Liver (tissue), 8 donors: ENCODE measurements at regions not wholly inside any gene's neighbourhood (a gene's known extent, or its start where the extent isn't known, plus 50 kb on each side); places are given as distances from the start of the nearest gene placed in this dataset.

ENCODE experiments used
- DNase-seq: peaks from one replicate; pipeline ENCODE4 v3.0.0-alpha.2; 2017; ENCODE audit warnings: low spot score
- H3K27ac ChIP-seq, 2 donors: one replicate each; pipeline ENCODE4 v1.7.0; 2013; ENCODE audit warnings: inconsistent platforms in 2 of 2, low read length in 2 of 2, control low read depth in 1 of 2, low read depth in 1 of 2, mild to moderate bottlenecking in 1 of 2
- H3K27me3 ChIP-seq, 4 donors: one replicate each; pipeline versions ENCODE4 v1.6.1 to v1.7.0; 2013; ENCODE audit warnings: low read length in 3 of 4, inconsistent platforms in 1 of 4, mild to moderate bottlenecking in 1 of 4, moderate library complexity in 1 of 4; ENCODE audit not compliant: control insufficient read depth in 4 of 4, insufficient read depth in 4 of 4
- H3K36me3 ChIP-seq, 4 donors: one replicate each; pipeline versions ENCODE4 v1.6.1 to v1.7.0; 2013; ENCODE audit warnings: low read length in 3 of 4, mild to moderate bottlenecking in 3 of 4, low read depth in 1 of 4, moderate library complexity in 1 of 4; ENCODE audit not compliant: control insufficient read depth in 4 of 4, insufficient read depth in 3 of 4
- H3K4me1 ChIP-seq, 4 donors: one replicate each; pipeline versions ENCODE4 v1.6.1 to v1.7.0; 2013; ENCODE audit warnings: low read length in 3 of 4, mild to moderate bottlenecking in 3 of 4, moderate library complexity in 1 of 4; ENCODE audit not compliant: control insufficient read depth in 4 of 4, insufficient read depth in 4 of 4
- H3K4me3 ChIP-seq, 3 donors: one replicate each; pipeline versions ENCODE4 v1.6.1 to v1.7.0; 2013; ENCODE audit warnings: low read length in 3 of 3, control low read depth in 1 of 3, low read depth in 1 of 3, mild to moderate bottlenecking in 1 of 3
- H3K9ac ChIP-seq, 2 donors: one replicate each; pipeline ENCODE4 v1.7.0; 2013; ENCODE audit warnings: low read length in 2 of 2, mild to moderate bottlenecking in 2 of 2, moderate library complexity in 2 of 2, control low read depth in 1 of 2, low read depth in 1 of 2
- H3K9me3 ChIP-seq, 4 donors: one replicate each; pipeline versions ENCODE4 v1.6.1 to v1.7.0; 2013; ENCODE audit warnings: low read length in 3 of 4; ENCODE audit not compliant: control insufficient read depth in 4 of 4
- CTCF ChIP-seq: fragments of 150-350 bp; IDR thresholded peaks from 2 replicates; pipeline ENCODE4 v1.5.1; 2017; ENCODE audit warnings: improper control_type of control experiment, low read depth, low read length; ENCODE audit not compliant: missing input control
- EGR1 ChIP-seq, 2 donors: IDR thresholded peaks; 2 replicates each; pipeline ENCODE4 v1.6.1; 2016 to 2018; ENCODE audit warnings: antibody characterized with exemption in 2 of 2, low read depth in 2 of 2
- FOXA1 ChIP-seq: IDR thresholded peaks from 2 replicates; pipeline ENCODE4 v1.6.1; 2016; ENCODE audit warnings: antibody characterized with exemption
- GABPA ChIP-seq, 2 donors: IDR thresholded peaks in 1 of 2; conservative IDR thresholded peaks in 1 of 2; 2 replicates each; pipeline ENCODE4 v1.6.1; 2016; ENCODE audit warnings: antibody characterized with exemption in 2 of 2, mild to moderate bottlenecking in 1 of 2, moderate library complexity in 1 of 2
- HNF4G ChIP-seq: IDR thresholded peaks from 2 replicates; pipeline ENCODE4 v1.6.1; 2016; ENCODE audit warnings: antibody characterized with exemption
- MAX ChIP-seq: IDR thresholded peaks from 2 replicates; pipeline ENCODE4 v1.6.1; 2016; ENCODE audit warnings: antibody characterized with exemption
- NR2F2 ChIP-seq: IDR thresholded peaks from 2 replicates; pipeline ENCODE4 v1.6.1; 2016; ENCODE audit warnings: antibody characterized with exemption
- RXRA ChIP-seq, 2 donors: IDR thresholded peaks; 2 replicates each; pipeline ENCODE4 v1.6.1; 2017 to 2018; ENCODE audit warnings: antibody characterized with exemption in 2 of 2, mild to moderate bottlenecking in 1 of 2
- SP1 ChIP-seq: IDR thresholded peaks from 2 replicates; pipeline ENCODE4 v1.6.1; 2018; ENCODE audit warnings: antibody characterized with exemption, mild to moderate bottlenecking
- TAF1 ChIP-seq: conservative IDR thresholded peaks from 2 replicates; pipeline ENCODE4 v1.6.1; 2016; ENCODE audit warnings: antibody characterized with exemption, mild to moderate bottlenecking
- ZBTB33 ChIP-seq: IDR thresholded peaks from 2 replicates; pipeline ENCODE4 v1.6.1; 2016; ENCODE audit warnings: antibody characterized with exemption
- WGBS: extraction: QIAGEN DNeasy Blood & Tissue Kit; methylation state at CpG from one replicate; pipeline ENCODE4 v1.1.7; 2013; 5-methylcytosine and 5-hydroxymethylcytosine counted together
- TF ChIP-seq, protein P1 (sequence below): IDR thresholded peaks from 2 replicates; pipeline ENCODE4 v1.6.1; 2016; ENCODE audit warnings: antibody characterized with exemption
- TF ChIP-seq, protein P2 (sequence below): IDR thresholded peaks from 2 replicates; pipeline ENCODE4 v1.6.1; 2016; ENCODE audit warnings: antibody characterized with exemption, mild to moderate bottlenecking
- donor health status: healthy.
- donor health status: healthy.
- donor health status: healthy.
- donor health status: healthy.
- donor health status: healthy.

DNA sequence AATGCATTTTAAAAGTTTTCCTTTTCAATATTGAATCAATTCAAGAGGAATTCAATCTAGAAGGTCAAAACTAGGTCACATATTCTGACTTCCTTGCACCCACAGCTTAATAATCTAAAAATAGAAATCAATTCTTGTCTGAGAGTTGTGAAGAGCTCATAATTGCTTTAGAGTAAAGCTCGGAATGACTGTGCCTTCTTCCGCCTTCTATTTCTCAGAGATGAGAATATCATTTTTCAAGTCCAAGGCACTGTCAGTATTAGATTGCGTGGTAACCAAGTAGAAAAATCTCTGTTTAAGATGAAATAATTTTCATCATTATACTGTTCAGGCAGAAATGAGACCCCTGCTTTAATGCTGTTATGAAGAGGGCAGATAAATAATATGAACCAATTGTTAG, 272.2 kb upstream of the NFE2L3 start:
- 94% methylated on average over 3 of the region's 3 CpGs for WGBS

GRCh38 chr7:25881317-25882037, 270.5 kb upstream of the NFE2L3 start:
- H3K9me3 ChIP-seq: no peaks in the 10 kb centered on the region
- TF ChIP-seq HNF4G (no peak), CTCF (no peak), TAF1 (no peak), MAX (no peak), EGR1 (IDR thresholded peaks at IDR 0.05; ENCODE audit: low read depth in 2 of 2) (no peak), FOXA1 (no peak)
- TF ChIP-seq, protein P1, sequence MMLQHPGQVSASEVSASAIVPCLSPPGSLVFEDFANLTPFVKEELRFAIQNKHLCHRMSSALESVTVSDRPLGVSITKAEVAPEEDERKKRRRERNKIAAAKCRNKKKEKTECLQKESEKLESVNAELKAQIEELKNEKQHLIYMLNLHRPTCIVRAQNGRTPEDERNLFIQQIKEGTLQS: no peak
- H3K9ac ChIP-seq: no peak overlapping the region
- no peak overlapping the region for H3K4me3 ChIP-seq
- WGBS: 73% methylated on average over 14 of the region's 14 CpGs
- H3K27ac ChIP-seq: no peak overlapping the region
- H3K4me1 ChIP-seq: no peaks in the 10 kb centered on the region
- H3K27me3 ChIP-seq: peaks cover 0 to 20% (median 4%) of the 10 kb centered on the region in 4 donors
- DNase-seq: no peak
- H3K36me3 ChIP-seq: no peaks in the 10 kb centered on the region

More for the DNA sequence above, 272.2 kb upstream of the NFE2L3 start:
- Histone ChIP-seq H3K36me3 (no peaks in the 10 kb centered on the region), H3K9me3 (no peaks in the 10 kb centered on the region), H3K4me3 (no peak overlapping the region), H3K27ac (no peak overlapping the region), H3K27me3 (peaks cover 0 to 24% (median 5%) of the 10 kb centered on the region in 4 donors), H3K4me1 (no peaks in the 10 kb centered on the region), H3K9ac (no peak overlapping the region)
- no peak for DNase-seq
- TF ChIP-seq ZBTB33 (no peak), SP1 (no peak), EGR1 (IDR thresholded peaks at IDR 0.05; ENCODE audit: low read depth in 2 of 2) (no peak), NR2F2 (no peak), RXRA (IDR thresholded peaks at IDR 0.05) (no peak), FOXA1 (no peak), GABPA (IDR thresholded peaks at IDR 0.05 in 1 of 2, conservative IDR thresholded peaks at IDR 0.05 in 1 of 2) (no peak)
- TF ChIP-seq, protein P1: no peak
- TF ChIP-seq, protein P2, sequence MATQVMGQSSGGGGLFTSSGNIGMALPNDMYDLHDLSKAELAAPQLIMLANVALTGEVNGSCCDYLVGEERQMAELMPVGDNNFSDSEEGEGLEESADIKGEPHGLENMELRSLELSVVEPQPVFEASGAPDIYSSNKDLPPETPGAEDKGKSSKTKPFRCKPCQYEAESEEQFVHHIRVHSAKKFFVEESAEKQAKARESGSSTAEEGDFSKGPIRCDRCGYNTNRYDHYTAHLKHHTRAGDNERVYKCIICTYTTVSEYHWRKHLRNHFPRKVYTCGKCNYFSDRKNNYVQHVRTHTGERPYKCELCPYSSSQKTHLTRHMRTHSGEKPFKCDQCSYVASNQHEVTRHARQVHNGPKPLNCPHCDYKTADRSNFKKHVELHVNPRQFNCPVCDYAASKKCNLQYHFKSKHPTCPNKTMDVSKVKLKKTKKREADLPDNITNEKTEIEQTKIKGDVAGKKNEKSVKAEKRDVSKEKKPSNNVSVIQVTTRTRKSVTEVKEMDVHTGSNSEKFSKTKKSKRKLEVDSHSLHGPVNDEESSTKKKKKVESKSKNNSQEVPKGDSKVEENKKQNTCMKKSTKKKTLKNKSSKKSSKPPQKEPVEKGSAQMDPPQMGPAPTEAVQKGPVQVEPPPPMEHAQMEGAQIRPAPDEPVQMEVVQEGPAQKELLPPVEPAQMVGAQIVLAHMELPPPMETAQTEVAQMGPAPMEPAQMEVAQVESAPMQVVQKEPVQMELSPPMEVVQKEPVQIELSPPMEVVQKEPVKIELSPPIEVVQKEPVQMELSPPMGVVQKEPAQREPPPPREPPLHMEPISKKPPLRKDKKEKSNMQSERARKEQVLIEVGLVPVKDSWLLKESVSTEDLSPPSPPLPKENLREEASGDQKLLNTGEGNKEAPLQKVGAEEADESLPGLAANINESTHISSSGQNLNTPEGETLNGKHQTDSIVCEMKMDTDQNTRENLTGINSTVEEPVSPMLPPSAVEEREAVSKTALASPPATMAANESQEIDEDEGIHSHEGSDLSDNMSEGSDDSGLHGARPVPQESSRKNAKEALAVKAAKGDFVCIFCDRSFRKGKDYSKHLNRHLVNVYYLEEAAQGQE: no peak
